Progenitor cell of endocrine pancreas (in vitro differentiated cells): ENCODE measurements at regions not wholly inside any gene's neighbourhood (a gene's known extent, or its start where the extent isn't known, plus 50 kb on each side); places are given as distances from the start of the nearest gene placed in this dataset.

ENCODE experiments used
- DNase-seq: peaks from one replicate; pipeline ENCODE4 v3.0.0; 2021; ENCODE audit warnings: low spot score; ENCODE audit not compliant: unreplicated experiment
- H3K27ac Mint-ChIP-seq: 2 replicates; pipeline ENCODE4 v1.8.0; 2021; ENCODE audit warnings: mild to moderate bottlenecking, moderate library complexity, mixed read lengths
- H3K27me3 Mint-ChIP-seq: 2 replicates; pipeline ENCODE4 v1.8.0; 2021; ENCODE audit warnings: mixed read lengths
- H3K36me3 Mint-ChIP-seq: 2 replicates; pipeline ENCODE4 v1.8.0; 2022; ENCODE audit warnings: mixed read lengths; ENCODE audit not compliant: insufficient read depth
- H3K4me1 Mint-ChIP-seq: 2 replicates; pipeline ENCODE4 v1.8.0; 2021; ENCODE audit warnings: low read depth, mixed read lengths
- H3K4me3 Mint-ChIP-seq: 2 replicates; pipeline ENCODE4 v1.8.0; 2021; ENCODE audit warnings: low read depth, mild to moderate bottlenecking, moderate library complexity, mixed read lengths
- H3K9me3 Mint-ChIP-seq: 2 replicates; pipeline ENCODE4 v1.8.0; 2021; ENCODE audit warnings: low read depth, mixed read lengths
- TF ChIP-seq, protein P1 (sequence below): fragments of 200-600 bp; sonication (generic); IDR thresholded peaks from one replicate; pipeline ENCODE4 v1.5.0; 2021; ENCODE audit warnings: antibody characterized with exemption, mild to moderate bottlenecking; ENCODE audit not compliant: unreplicated experiment

DNA sequence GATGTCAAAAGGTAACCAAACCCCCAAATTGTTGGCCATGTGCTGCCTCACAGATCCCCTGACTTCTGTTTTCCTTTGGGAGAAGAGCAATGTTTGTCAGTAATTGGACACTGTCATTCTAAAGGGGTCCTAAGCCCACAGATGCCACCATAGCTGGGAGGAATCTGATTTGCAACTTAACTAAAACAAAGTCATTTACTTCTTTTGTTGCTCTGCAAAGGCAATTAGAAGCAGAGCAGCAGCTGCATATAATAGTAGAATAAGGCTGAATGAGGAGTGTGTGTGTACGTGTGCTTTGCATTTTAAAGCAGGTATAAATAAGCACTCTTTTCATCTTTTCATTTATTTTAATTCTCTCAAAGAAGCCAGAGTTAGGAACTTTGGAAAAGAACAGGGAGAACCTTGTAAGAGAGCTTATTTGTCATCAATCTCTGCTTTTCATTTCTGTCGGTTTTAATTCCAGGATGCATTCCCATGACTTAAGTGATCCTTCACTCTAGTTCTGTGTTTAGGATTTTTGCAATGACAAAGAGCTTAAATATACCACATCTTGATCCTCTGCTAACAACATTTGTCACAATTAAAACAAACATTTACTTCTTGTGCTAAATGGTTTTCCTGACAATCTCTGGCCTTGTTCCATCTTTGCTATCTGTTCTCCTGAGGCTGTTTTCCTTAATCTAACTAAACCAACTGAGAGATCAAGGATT is 530.2 kb upstream of the CBLB start:
- H3K9me3 Mint-ChIP-seq, result no peaks in the 10 kb centered on the region
- H3K27ac Mint-ChIP-seq, result no peak overlapping the region
- TF ChIP-seq, protein P1, sequence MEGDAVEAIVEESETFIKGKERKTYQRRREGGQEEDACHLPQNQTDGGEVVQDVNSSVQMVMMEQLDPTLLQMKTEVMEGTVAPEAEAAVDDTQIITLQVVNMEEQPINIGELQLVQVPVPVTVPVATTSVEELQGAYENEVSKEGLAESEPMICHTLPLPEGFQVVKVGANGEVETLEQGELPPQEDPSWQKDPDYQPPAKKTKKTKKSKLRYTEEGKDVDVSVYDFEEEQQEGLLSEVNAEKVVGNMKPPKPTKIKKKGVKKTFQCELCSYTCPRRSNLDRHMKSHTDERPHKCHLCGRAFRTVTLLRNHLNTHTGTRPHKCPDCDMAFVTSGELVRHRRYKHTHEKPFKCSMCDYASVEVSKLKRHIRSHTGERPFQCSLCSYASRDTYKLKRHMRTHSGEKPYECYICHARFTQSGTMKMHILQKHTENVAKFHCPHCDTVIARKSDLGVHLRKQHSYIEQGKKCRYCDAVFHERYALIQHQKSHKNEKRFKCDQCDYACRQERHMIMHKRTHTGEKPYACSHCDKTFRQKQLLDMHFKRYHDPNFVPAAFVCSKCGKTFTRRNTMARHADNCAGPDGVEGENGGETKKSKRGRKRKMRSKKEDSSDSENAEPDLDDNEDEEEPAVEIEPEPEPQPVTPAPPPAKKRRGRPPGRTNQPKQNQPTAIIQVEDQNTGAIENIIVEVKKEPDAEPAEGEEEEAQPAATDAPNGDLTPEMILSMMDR, result no peak
- H3K27me3 Mint-ChIP-seq, result no peaks in the 10 kb centered on the region
- H3K4me1 Mint-ChIP-seq, result peaks cover 17% of the 10 kb centered on the region
- no peak overlapping the region for H3K4me3 Mint-ChIP-seq
- no peaks in the 10 kb centered on the region for H3K36me3 Mint-ChIP-seq
- no peak for DNase-seq

DNA sequence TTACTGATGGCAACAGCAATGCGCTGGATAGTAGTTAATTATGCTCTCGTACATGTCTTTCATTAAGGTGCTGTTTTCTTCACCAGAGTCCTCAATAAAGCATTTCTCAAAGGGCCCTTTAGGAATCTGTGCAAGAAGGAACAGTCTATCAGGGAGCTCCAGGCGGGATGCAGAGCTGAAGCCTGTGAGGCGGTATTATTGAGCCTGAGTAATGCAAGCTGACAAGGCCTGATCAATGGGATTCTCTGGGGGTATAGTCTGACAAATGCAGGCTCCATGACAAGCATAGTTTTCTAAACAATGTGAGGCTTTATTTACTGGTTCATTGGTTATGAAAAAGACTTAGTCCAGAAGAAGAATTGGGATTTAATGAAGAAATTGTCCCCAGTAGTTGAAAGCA is 530.9 kb upstream of the CBLB start:
- TF ChIP-seq, protein P1, result no peak
- H3K36me3 Mint-ChIP-seq, result no peaks in the 10 kb centered on the region
- no peaks in the 10 kb centered on the region for H3K9me3 Mint-ChIP-seq
- H3K4me3 Mint-ChIP-seq, result no peak overlapping the region
- no peaks in the 10 kb centered on the region for H3K27me3 Mint-ChIP-seq
- H3K27ac Mint-ChIP-seq, result no peak overlapping the region
- peaks cover 17% of the 10 kb centered on the region for H3K4me1 Mint-ChIP-seq
- no peak for DNase-seq

DNA sequence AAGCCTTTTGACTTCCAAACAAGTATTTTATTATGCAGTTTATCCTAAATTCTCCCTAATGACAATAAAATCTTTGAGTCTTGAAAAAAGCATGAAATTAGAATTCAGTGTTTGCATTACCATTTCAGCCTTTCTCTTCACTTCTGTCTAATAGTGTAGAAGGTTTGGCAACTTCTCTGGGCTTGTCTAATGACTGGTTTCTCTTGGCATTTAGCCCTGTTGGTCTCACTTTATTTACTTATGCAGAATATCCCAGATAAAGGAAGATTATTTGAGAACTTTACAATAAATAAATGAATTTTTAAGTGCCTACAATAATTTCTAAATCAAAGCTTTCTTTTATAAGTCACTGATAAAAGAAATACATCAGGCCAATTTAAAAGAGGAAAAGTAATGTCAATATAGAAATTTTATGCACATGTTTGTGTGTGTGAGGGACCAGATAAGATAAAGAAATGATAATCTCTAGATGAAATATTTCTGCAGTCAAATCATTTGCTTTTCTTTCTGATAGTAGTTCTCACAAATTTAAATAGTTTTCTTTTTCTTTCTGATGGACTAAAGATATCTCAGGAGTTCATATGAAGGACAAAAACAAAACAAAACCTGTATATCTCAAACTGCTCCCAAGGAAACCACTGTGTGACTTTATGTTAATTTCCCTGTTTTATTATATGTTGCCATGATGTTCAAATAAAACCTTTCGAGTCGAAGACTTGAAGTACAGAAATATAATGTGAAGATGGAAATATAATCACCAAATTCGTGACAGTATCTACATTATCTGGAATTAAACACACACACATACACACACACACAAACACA is 533.1 kb upstream of the CBLB start:
- Mint-ChIP-seq H3K9me3 (no peaks in the 10 kb centered on the region), H3K36me3 (no peaks in the 10 kb centered on the region)

DNA sequence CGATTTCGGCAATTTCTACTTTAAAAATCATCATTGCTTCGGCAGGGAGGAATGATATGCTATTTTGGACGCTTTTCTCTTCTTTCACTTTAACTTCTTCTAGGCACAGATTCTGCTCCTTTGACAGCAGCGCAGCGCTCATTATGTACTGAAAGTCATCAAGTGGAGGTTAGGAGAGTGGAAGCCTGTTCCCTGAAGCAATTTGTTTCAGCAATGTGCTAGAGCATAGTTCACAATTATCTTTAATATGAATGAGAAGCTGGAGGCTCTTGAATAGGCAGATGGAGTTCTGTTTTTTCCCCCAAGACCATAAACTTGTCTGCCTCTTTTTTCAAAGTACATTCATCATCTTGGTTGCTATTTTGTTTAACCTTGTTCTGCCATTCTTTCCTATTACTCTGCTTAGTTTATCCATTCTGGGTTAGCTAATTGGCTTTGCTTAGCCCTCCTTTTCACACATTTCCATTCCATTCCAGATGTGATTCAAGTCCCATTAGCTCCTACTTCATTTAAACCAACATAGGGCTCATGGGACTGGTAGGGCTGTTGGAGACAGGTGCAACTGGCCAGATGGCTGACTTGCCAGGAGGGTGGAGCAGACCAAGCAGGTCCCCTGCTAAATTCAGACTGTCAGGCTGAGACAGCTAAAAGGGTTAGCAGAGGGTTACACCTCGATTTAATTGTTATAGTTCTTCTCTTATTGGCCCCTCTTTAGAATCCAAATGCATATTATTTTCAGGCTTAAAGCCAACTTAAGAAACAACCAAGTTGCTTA is 534.7 kb upstream of the CBLB start:
- no peak for DNase-seq
- no peaks in the 10 kb centered on the region for H3K36me3 Mint-ChIP-seq
- no peaks in the 10 kb centered on the region for H3K27me3 Mint-ChIP-seq
- TF ChIP-seq, protein P1, result no peak
- H3K4me1 Mint-ChIP-seq, result peaks cover 17% of the 10 kb centered on the region
- no peak overlapping the region for H3K27ac Mint-ChIP-seq
- no peak overlapping the region for H3K4me3 Mint-ChIP-seq
- H3K9me3 Mint-ChIP-seq, result peaks cover 1% of the 10 kb centered on the region

More for the DNA sequence above, 533.1 kb upstream of the CBLB start:
- H3K27ac Mint-ChIP-seq, result no peak overlapping the region
- TF ChIP-seq, protein P1, result no peak
- no peak overlapping the region for H3K4me3 Mint-ChIP-seq
- no peaks in the 10 kb centered on the region for H3K27me3 Mint-ChIP-seq
- DNase-seq, result no peak
- peaks cover 17% of the 10 kb centered on the region for H3K4me1 Mint-ChIP-seq

DNA sequence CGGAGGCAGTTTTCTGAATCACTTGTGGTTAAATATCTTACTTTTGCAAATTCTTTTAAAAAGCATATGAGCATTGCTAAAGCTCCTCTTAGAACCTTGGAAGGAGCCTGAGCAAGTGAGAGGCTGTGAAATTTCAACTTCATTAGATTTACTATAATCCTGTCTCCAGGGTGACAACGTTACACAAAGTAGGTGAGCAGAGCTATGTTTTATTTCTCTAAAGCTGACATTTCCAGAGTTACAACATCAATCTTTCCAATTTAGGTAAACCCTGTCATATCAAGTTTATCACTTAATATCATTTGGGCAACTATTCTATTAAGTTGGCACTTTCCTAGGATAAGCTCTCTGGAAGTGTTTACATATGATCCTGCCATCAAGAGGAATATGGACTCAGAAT is 544.9 kb upstream of the CBLB start:
- Mint-ChIP-seq H3K27ac (no peak overlapping the region), H3K9me3 (peaks cover 18% of the 10 kb centered on the region), H3K27me3 (no peaks in the 10 kb centered on the region), H3K4me1 (no peaks in the 10 kb centered on the region), H3K4me3 (no peak overlapping the region), H3K36me3 (no peaks in the 10 kb centered on the region)
- TF ChIP-seq, protein P1, result no peak
- no peak for DNase-seq
